Esophagus (tissue), 2 donors: ENCODE measurements at regions not wholly inside any gene's neighbourhood (a gene's known extent, or its start where the extent isn't known, plus 50 kb on each side); places are given as distances from the start of the nearest gene placed in this dataset.

Source experiments
- H3K27ac ChIP-seq, 2 donors: one replicate each; pipeline ENCODE4 v1.5.1; 2013; ENCODE audit warnings: low read depth in 2 of 2, mild to moderate bottlenecking in 2 of 2, inconsistent platforms in 1 of 2, low read length in 1 of 2, moderate library complexity in 1 of 2
- H3K27me3 ChIP-seq, 2 donors: one replicate each; pipeline ENCODE4 v1.6.1; 2013; ENCODE audit warnings: low read length in 2 of 2, control low read depth in 1 of 2, mild to moderate bottlenecking in 1 of 2; ENCODE audit not compliant: insufficient read depth in 2 of 2, control insufficient read depth in 1 of 2
- H3K36me3 ChIP-seq, 2 donors: one replicate each; pipeline ENCODE4 v1.6.1; 2013; ENCODE audit warnings: low read length in 1 of 2; ENCODE audit not compliant: control insufficient read depth in 2 of 2, insufficient read depth in 2 of 2
- H3K4me1 ChIP-seq, 2 donors: one replicate each; pipeline ENCODE4 v1.6.1; 2013; ENCODE audit warnings: low read length in 1 of 2; ENCODE audit not compliant: control insufficient read depth in 2 of 2, insufficient read depth in 2 of 2
- H3K4me3 ChIP-seq, 2 donors: one replicate each; pipeline ENCODE4 v1.5.1; 2013; ENCODE audit warnings: low read length in 2 of 2, mild to moderate bottlenecking in 2 of 2, low read depth in 1 of 2, moderate library complexity in 1 of 2
- H3K9me3 ChIP-seq, 2 donors: one replicate each; pipeline ENCODE4 v1.6.1; 2013; ENCODE audit warnings: mild to moderate bottlenecking in 2 of 2, low read depth in 1 of 2, low read length in 1 of 2, moderate library complexity in 1 of 2; ENCODE audit not compliant: control insufficient read depth in 2 of 2, insufficient read depth in 1 of 2
- WGBS, 2 donors: extraction: QIAGEN DNeasy Blood & Tissue Kit; methylation state at CpG; one replicate each; pipeline ENCODE4 v1.1.7; 2013; 5-methylcytosine and 5-hydroxymethylcytosine counted together
- donor health status: healthy with polysubstance abuse.
- donor health status: Bipolar disorder and iron deficiency.

GRCh38 chr6:159443417-159443920, 249.6 kb downstream of the SOD2 start:
- H3K4me1 ChIP-seq = no peaks in the 10 kb centered on the region
- peaks cover 0 to 3% of the 10 kb centered on the region in 2 donors for H3K9me3 ChIP-seq
- no peak overlapping the region for H3K4me3 ChIP-seq
- no peak overlapping the region for H3K27ac ChIP-seq
- H3K27me3 ChIP-seq = no peaks in the 10 kb centered on the region
- WGBS, 2 donors = 62 to 65% methylated on average over 8 of the region's 8 CpGs
- H3K36me3 ChIP-seq = no peaks in the 10 kb centered on the region

GRCh38 chr6:159441704-159441981, 251.4 kb downstream of the SOD2 start:
- Histone ChIP-seq H3K4me3 (no peak overlapping the region), H3K36me3 (no peaks in the 10 kb centered on the region), H3K27ac (no peak overlapping the region), H3K4me1 (no peaks in the 10 kb centered on the region), H3K9me3 (peaks cover 0 to 3% of the 10 kb centered on the region in 2 donors), H3K27me3 (no peaks in the 10 kb centered on the region)
- 87 to 89% methylated on average over 6 of the region's 6 CpGs for WGBS, 2 donors

DNA sequence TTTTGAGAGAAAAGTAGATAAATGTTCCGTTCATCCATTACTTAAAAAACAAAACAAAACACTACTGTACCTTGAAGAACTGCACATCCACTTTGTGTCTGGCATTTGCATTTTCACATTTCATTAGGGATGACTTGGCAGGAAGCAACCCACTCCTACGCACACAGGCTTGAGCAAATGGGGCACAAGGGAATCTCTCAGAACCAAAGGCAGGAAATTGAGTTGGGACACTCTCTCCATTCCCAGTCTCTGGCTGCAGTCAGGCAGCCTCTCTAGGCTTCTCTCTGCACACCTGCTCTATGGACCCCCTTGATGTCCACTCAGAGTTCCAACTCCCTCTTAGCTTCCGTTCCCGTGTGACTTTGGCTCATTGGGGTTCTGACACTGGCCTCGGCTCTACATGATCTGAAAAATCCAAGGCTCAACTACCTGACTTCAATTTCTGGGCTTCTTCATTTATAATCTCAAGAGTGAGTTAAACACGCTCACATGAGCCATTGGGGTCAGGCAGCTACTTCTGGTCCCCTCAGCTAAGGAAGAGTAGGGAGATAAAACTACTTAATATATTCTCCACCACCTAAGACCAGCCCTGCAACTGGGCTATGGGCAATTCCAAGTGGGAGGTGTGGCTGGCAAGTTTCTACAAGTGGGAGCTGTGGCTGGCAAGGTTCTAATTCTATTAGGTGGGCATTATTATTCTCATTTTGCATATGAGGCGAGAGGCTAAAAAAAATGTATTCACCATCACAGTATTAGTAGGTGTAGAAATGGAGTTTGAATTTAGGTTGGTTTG, 251.9 kb downstream of the SOD2 start:
- Histone ChIP-seq H3K9me3 (peaks cover 0 to 3% of the 10 kb centered on the region in 2 donors), H3K36me3 (no peaks in the 10 kb centered on the region), H3K27ac (no peak overlapping the region), H3K4me3 (no peak overlapping the region), H3K27me3 (no peaks in the 10 kb centered on the region), H3K4me1 (peaks cover 0 to under 1% of the 10 kb centered on the region in 2 donors)
- WGBS, 2 donors = 76 to 83% methylated on average over 7 of the region's 7 CpGs

- no peak overlapping the region for H3K27ac ChIP-seq
- 84 to 87% methylated on average over 4 of the region's 4 CpGs for WGBS, 2 donors
- peaks cover 0 to 2% of the 10 kb centered on the region in 2 donors for H3K9me3 ChIP-seq
Measured at GRCh38 chr6:159440349-159440748, 252.7 kb downstream of the SOD2 start.

DNA sequence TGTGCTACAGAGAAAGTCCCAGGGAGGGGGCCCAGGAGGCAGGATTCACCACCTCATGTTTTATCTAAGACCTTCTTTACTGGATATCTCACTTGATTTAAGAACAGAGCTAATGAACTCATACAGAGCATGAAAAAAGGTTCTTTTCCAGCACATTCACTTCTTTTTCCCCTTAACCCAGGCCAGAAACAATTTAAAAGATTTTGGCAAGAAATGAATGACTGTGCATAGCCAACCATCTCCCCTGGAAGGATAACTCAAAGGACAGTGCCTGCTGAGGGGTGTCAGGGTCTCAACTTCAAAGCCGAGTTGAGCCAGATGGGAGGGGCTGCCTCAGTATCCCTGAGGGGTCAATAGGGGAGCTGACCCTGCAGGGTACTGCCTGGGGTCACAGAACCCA, 253.4 kb downstream of the SOD2 start:
- Histone ChIP-seq H3K9me3 (peaks cover 0 to 5% of the 10 kb centered on the region in 2 donors), H3K27ac (no peak overlapping the region), H3K27me3 (no peaks in the 10 kb centered on the region), H3K36me3 (no peaks in the 10 kb centered on the region), H3K4me3 (no peak overlapping the region), H3K4me1 (peaks cover 0 to 2% of the 10 kb centered on the region in 2 donors)
- 84% methylated on average over 1 of the region's 1 CpG for WGBS, 2 donors

More at GRCh38 chr6:159440349-159440748, 252.7 kb downstream of the SOD2 start:
- H3K4me3 ChIP-seq = no peak overlapping the region
- no peaks in the 10 kb centered on the region for H3K27me3 ChIP-seq
- peaks cover 0 to 2% of the 10 kb centered on the region in 2 donors for H3K4me1 ChIP-seq
- no peaks in the 10 kb centered on the region for H3K36me3 ChIP-seq

DNA sequence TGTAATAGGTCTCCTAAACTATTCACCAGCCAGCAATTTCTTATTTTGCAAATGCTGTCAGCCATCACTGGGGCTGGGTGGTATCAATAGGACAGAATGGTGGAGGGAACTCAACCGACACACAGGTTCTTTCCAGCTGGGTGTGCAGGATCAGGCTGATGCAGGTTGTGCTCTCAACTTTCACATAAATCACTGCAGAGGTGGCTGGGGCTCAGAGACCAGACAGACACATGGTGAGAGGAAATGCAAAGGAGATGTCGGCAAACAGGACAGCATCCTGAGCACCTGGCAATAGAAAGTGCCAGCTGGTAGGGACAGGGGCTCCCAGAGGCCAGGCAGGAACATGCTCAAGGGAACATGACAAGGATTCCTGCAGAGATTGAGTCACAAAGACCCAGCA, 254.9 kb downstream of the SOD2 start:
- H3K27me3 ChIP-seq = no peaks in the 10 kb centered on the region
- no peaks in the 10 kb centered on the region for H3K36me3 ChIP-seq
- H3K4me1 ChIP-seq = peaks cover 0 to 2% of the 10 kb centered on the region in 2 donors
- H3K9me3 ChIP-seq = peaks cover 0 to 12% of the 10 kb centered on the region in 2 donors
- H3K4me3 ChIP-seq = no peak overlapping the region
- 65 to 71% methylated on average over 2 of the region's 2 CpGs for WGBS, 2 donors
- no peak overlapping the region for H3K27ac ChIP-seq

GRCh38 chr6:159436581-159436980, 256.5 kb downstream of the SOD2 start:
- Histone ChIP-seq H3K9me3 (peaks cover 0 to 12% of the 10 kb centered on the region in 2 donors), H3K27me3 (no peaks in the 10 kb centered on the region), H3K4me1 (peaks cover 0 to 2% of the 10 kb centered on the region in 2 donors), H3K36me3 (no peaks in the 10 kb centered on the region), H3K27ac (no peak overlapping the region), H3K4me3 (no peak overlapping the region)
- WGBS, 2 donors = 56 to 64% methylated on average over 6 of the region's 6 CpGs

- H3K9me3 ChIP-seq = peaks cover 0 to 12% of the 10 kb centered on the region in 2 donors
- no peak overlapping the region for H3K27ac ChIP-seq
- no peaks in the 10 kb centered on the region for H3K36me3 ChIP-seq
- H3K27me3 ChIP-seq = no peaks in the 10 kb centered on the region
- 92% methylated on average over 9 of the region's 9 CpGs for WGBS, 2 donors
- peaks cover 0 to 2% of the 10 kb centered on the region in 2 donors for H3K4me1 ChIP-seq
- H3K4me3 ChIP-seq = no peak overlapping the region
Measured at GRCh38 chr6:159435701-159436100, 257.3 kb downstream of the SOD2 start.

- Histone ChIP-seq H3K27ac (no peak overlapping the region), H3K27me3 (no peaks in the 10 kb centered on the region), H3K9me3 (peaks cover 0 to 12% of the 10 kb centered on the region in 2 donors), H3K4me1 (peaks cover 0 to 2% of the 10 kb centered on the region in 2 donors), H3K4me3 (no peak overlapping the region), H3K36me3 (no peaks in the 10 kb centered on the region)
- 47 to 64% methylated on average over 4 of the region's 4 CpGs for WGBS, 2 donors
Measured at GRCh38 chr6:159434410-159434809, 258.6 kb downstream of the SOD2 start.

GRCh38 chr6:159433550-159433949, 259.5 kb downstream of the SOD2 start:
- no peak overlapping the region for H3K4me3 ChIP-seq
- H3K4me1 ChIP-seq = peaks cover 0 to 2% of the 10 kb centered on the region in 2 donors
- H3K27ac ChIP-seq = no peak overlapping the region
- H3K36me3 ChIP-seq = no peaks in the 10 kb centered on the region
- H3K27me3 ChIP-seq = no peaks in the 10 kb centered on the region
- 95 to 96% methylated on average over 4 of the region's 4 CpGs for whole genome bisulfite sequencing, 2 donors
- H3K9me3 ChIP-seq = peaks cover 0 to 12% of the 10 kb centered on the region in 2 donors
